Neural cell (in vitro differentiated cells): ENCODE measurements at regions not wholly inside any gene's neighbourhood (a gene's known extent, or its start where the extent isn't known, plus 50 kb on each side); places are given as distances from the start of the nearest gene placed in this dataset.

Experiments used
- H2AFZ ChIP-seq: fragments of 200-600, 300-800 bp; sonication (generic), shearing (Covaris generic); 2 replicates; pipeline ENCODE4 v1.6.0; 2014; ENCODE audit warnings: low read depth, mild to moderate bottlenecking, antibody characterized with exemption, low read length, moderate library complexity
- H3F3A ChIP-seq: fragments of 200-600 bp; shearing (Covaris generic); 2 replicates; pipeline ENCODE4 v1.6.1; 2016; ENCODE audit warnings: mild to moderate bottlenecking, moderate library complexity, mixed read lengths, antibody characterized with exemption, low read length; ENCODE audit not compliant: insufficient read depth, poor library complexity, severe bottlenecking
- H3K27ac ChIP-seq: fragments of 200-600, 300-800 bp; sonication (generic), shearing (Covaris generic); 2 replicates; pipeline ENCODE4 v1.5.1; 2014; ENCODE audit warnings: mild to moderate bottlenecking, low read length, moderate library complexity
- H3K27me3 ChIP-seq: fragments of 300-800, 200-600 bp; sonication (generic), shearing (Covaris generic); 2 replicates; pipeline ENCODE4 v1.6.0; 2014; ENCODE audit warnings: mild to moderate bottlenecking, low read depth, low read length, moderate library complexity; ENCODE audit not compliant: insufficient read depth
- H3K36me3 ChIP-seq: fragments of 300-800, 200-600 bp; sonication (generic), shearing (Covaris generic); 2 replicates; pipeline ENCODE4 v1.5.1; 2014; ENCODE audit warnings: mild to moderate bottlenecking, antibody characterized with exemption, low read length, moderate library complexity; ENCODE audit not compliant: insufficient read depth
- H3K4me2 ChIP-seq: fragments of 300-800, 200-600 bp; sonication (generic), shearing (Covaris generic); 2 replicates; pipeline ENCODE4 v1.6.0; 2014; ENCODE audit warnings: mild to moderate bottlenecking, low read length
- H3K4me3 ChIP-seq: fragments of 300-800, 200-600 bp; sonication (generic), shearing (Covaris generic); 2 replicates; pipeline ENCODE4 v1.5.1; 2014; ENCODE audit warnings: mild to moderate bottlenecking, low read length, moderate library complexity
- H3K79me2 ChIP-seq: fragments of 200-600 bp; shearing (Covaris generic); replicated peaks from 2 replicates; pipeline ENCODE4 v1.6.0; 2014; ENCODE audit warnings: mild to moderate bottlenecking, low read length, moderate library complexity; ENCODE audit not compliant: insufficient read depth
- H3K9ac ChIP-seq: fragments of 300-800, 200-600 bp; sonication (generic), shearing (Covaris generic); 2 replicates; pipeline ENCODE4 v1.6.1; 2016; ENCODE audit warnings: mild to moderate bottlenecking, low read length, mixed read lengths
- H3K9me2 ChIP-seq: fragments of 200-600 bp; shearing (Covaris generic); 2 replicates; pipeline ENCODE4 v1.6.1; 2016; ENCODE audit warnings: mild to moderate bottlenecking, low read length, mixed read lengths; ENCODE audit not compliant: insufficient read depth
- H3K9me3 ChIP-seq: fragments of 200-600, 300-800 bp; sonication (generic), shearing (Covaris generic); 2 replicates; pipeline ENCODE4 v1.6.1; 2016; ENCODE audit warnings: mild to moderate bottlenecking, mixed run types, low read length, moderate library complexity, mixed read lengths
- H4K20me1 ChIP-seq: fragments of 200-600 bp; shearing (Covaris generic); 2 replicates; pipeline ENCODE4 v1.6.1; 2016; ENCODE audit warnings: mild to moderate bottlenecking, mixed run types; ENCODE audit not compliant: insufficient read depth
- EP300 ChIP-seq: fragments of 450-650 bp; conservative IDR thresholded peaks from 2 replicates; pipeline ENCODE4 v1.6.1; 2014; ENCODE audit warnings: antibody characterized with exemption, mild to moderate bottlenecking, moderate library complexity; ENCODE audit not compliant: poor library complexity, severe bottlenecking
- EZH2 ChIP-seq: fragments of 200-600, 300-800 bp; shearing (Covaris generic), sonication (generic); IDR thresholded peaks from 2 replicates; pipeline ENCODE4 v1.6.1; 2014; ENCODE audit warnings: antibody characterized with exemption, low read length, borderline replicate concordance, mild to moderate bottlenecking; ENCODE audit not compliant: insufficient read depth, poor library complexity, severe bottlenecking
- MXI1 ChIP-seq: fragments of 450-650 bp; conservative IDR thresholded peaks from 2 replicates; pipeline ENCODE4 v1.6.1; 2014; ENCODE audit warnings: antibody characterized with exemption, mild to moderate bottlenecking; ENCODE audit not compliant: poor library complexity, severe bottlenecking
- POLR2AphosphoS5 ChIP-seq: IDR thresholded peaks from 2 replicates; pipeline ENCODE4 v1.6.1; 2012
- RAD21 ChIP-seq: fragments of 450-650 bp; conservative IDR thresholded peaks from 2 replicates; pipeline ENCODE4 v1.6.1; 2014; ENCODE audit warnings: antibody characterized with exemption, mild to moderate bottlenecking, moderate library complexity
- REST ChIP-seq: IDR thresholded peaks from 2 replicates; pipeline ENCODE4 v1.6.1; 2012; ENCODE audit warnings: borderline replicate concordance
- SMC3 ChIP-seq: fragments of 450-650 bp; conservative IDR thresholded peaks from 2 replicates; pipeline ENCODE4 v1.6.1; 2014; ENCODE audit warnings: antibody characterized with exemption, mild to moderate bottlenecking, moderate library complexity; ENCODE audit not compliant: poor library complexity
- TAF1 ChIP-seq: IDR thresholded peaks from 2 replicates; pipeline ENCODE4 v1.6.1; 2012; ENCODE audit warnings: low read depth
- TF ChIP-seq, protein P1 (sequence below): fragments of 450-650 bp; IDR thresholded peaks from 2 replicates; pipeline ENCODE4 v1.5.1; 2014; ENCODE audit warnings: antibody characterized with exemption, mild to moderate bottlenecking, moderate library complexity; ENCODE audit not compliant: poor library complexity, severe bottlenecking

DNA sequence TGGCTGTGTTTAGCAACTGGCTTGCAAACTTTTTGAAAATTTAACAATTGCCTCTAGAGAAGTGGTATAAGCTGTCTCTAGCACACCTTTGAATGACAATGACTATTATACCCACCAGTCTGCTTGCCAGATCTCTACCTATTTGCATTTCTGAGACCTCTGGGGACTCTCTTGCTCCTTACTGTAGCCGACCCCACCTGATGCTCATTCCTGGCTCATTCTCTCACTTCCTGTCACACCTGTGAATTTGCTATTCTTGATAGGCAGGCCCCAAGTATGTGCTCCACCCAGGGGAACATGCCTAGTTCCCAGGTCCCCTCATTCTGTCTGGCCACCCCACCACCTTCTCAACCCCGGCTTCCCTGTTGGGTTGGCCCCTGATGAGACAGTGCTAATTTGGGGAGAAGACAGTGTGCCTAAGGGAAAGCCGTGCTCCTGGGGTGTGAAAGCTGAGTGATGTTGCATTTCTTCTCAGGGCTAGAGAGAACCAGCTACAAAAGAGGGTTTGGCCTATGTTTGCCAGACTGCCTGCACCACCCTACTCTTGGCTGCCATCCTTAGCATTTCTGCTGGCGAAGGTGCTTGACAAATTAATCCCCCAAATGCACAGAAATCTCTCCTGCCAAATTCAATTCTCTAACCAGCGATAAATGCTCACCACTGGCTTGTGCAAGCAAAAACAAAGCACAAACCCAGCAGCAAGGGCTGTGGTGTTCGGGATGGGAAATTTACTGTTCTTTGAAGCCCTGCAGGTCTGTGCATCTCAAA, 138.2 kb downstream of the RPS24 start:
- Histone ChIP-seq H3F3A (no peaks in the 10 kb centered on the region), H3K27ac (no peak overlapping the region), H2AFZ (no peak overlapping the region), H3K9ac (no peak overlapping the region), H3K9me3 (no peaks in the 10 kb centered on the region), H4K20me1 (no peaks in the 10 kb centered on the region), H3K27me3 (no peaks in the 10 kb centered on the region), H3K4me2 (no peak overlapping the region), H3K36me3 (no peaks in the 10 kb centered on the region), H3K9me2 (no peaks in the 10 kb centered on the region), H3K4me3 (no peak overlapping the region), H3K79me2 (no peaks in the 10 kb centered on the region)
- TF ChIP-seq, protein P1, sequence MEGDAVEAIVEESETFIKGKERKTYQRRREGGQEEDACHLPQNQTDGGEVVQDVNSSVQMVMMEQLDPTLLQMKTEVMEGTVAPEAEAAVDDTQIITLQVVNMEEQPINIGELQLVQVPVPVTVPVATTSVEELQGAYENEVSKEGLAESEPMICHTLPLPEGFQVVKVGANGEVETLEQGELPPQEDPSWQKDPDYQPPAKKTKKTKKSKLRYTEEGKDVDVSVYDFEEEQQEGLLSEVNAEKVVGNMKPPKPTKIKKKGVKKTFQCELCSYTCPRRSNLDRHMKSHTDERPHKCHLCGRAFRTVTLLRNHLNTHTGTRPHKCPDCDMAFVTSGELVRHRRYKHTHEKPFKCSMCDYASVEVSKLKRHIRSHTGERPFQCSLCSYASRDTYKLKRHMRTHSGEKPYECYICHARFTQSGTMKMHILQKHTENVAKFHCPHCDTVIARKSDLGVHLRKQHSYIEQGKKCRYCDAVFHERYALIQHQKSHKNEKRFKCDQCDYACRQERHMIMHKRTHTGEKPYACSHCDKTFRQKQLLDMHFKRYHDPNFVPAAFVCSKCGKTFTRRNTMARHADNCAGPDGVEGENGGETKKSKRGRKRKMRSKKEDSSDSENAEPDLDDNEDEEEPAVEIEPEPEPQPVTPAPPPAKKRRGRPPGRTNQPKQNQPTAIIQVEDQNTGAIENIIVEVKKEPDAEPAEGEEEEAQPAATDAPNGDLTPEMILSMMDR = no peak
- TF ChIP-seq SMC3 = no peak
- TF ChIP-seq RAD21 = no peak
- TF ChIP-seq EP300 = no peak
- no peak for TF ChIP-seq EZH2
- TF ChIP-seq REST = no peak
- TF ChIP-seq MXI1 = no peak
- TF ChIP-seq POLR2AphosphoS5 = no peak
- TF ChIP-seq TAF1 = no peak

- H3F3A ChIP-seq = no peaks in the 10 kb centered on the region
- no peak overlapping the region for H3K4me3 ChIP-seq
- no peaks in the 10 kb centered on the region for H3K79me2 ChIP-seq
- TF ChIP-seq POLR2AphosphoS5 = no peak
- TF ChIP-seq RAD21 = no peak
- H4K20me1 ChIP-seq = no peaks in the 10 kb centered on the region
- H3K9ac ChIP-seq = no peak overlapping the region
- H3K4me2 ChIP-seq = no peak overlapping the region
- H3K27me3 ChIP-seq = no peaks in the 10 kb centered on the region
- no peak overlapping the region for H3K27ac ChIP-seq
- H3K9me3 ChIP-seq = no peaks in the 10 kb centered on the region
- H3K36me3 ChIP-seq = no peaks in the 10 kb centered on the region
- H3K9me2 ChIP-seq = no peaks in the 10 kb centered on the region
- H2AFZ ChIP-seq = no peak overlapping the region
Observed at GRCh38 chr10:78173360-78174015, 139.8 kb downstream of the RPS24 start.
